Muscle of arm (tissue), 1 donor: ENCODE measurements at regions not wholly inside any gene's neighbourhood (a gene's known extent, or its start where the extent isn't known, plus 50 kb on each side); places are given as distances from the start of the nearest gene placed in this dataset.

Experiments
- DNase-seq: peaks from one replicate; pipeline ENCODE4 v3.0.0-alpha.2; 2013

GRCh38 chr13:28545583-28546333, 50.8 kb upstream of the FLT1 start:
- no peak for DNase-seq
